ENCODE measurements at regions not wholly inside any gene's neighbourhood (a gene's known extent, or its start where the extent isn't known, plus 50 kb on each side); places are given as distances from the start of the nearest gene placed in this dataset.

DNA sequence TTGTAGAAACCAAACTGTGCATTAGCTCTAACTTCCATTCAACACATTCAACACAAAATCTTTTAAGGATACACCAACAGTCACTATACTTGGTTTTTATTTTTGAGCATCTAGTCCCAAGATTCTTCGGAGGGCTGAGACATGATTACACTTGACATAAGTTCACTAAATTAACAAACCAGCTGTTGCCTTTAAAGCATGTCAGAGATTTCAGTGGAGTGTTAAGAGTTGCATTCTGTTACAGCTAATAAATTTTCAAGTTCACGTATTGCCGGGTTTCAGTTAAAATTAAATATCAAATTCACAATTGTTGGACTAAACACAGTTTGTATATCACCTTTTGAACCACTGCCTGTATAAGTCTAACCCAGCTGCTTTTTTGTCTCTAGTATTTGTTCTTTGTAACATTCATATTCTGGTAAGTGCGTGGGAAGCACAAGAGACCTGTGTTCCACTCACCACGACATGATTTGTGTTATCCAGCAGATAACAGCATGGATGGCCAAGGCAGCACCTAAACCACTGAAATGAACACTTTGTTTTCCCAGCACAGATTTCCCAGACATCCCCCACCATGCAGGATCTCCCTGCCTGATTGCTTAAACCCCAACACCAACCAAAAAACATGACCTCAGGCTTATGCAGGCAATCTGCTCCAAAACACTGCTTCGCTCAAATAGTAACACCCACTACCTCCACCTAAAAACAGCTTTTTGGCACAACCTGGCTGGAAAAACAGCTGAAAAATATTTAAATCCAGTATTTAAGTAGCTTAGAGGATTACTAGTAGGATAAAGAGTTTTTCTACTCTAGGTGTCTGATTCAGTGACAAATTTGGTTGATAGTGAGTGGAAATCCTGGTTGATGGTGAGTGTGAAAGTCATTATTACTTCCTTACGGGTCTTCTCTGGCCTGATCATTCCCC, 286.5 kb upstream of the NT5E start:
- TF ChIP-seq, protein P1, sequence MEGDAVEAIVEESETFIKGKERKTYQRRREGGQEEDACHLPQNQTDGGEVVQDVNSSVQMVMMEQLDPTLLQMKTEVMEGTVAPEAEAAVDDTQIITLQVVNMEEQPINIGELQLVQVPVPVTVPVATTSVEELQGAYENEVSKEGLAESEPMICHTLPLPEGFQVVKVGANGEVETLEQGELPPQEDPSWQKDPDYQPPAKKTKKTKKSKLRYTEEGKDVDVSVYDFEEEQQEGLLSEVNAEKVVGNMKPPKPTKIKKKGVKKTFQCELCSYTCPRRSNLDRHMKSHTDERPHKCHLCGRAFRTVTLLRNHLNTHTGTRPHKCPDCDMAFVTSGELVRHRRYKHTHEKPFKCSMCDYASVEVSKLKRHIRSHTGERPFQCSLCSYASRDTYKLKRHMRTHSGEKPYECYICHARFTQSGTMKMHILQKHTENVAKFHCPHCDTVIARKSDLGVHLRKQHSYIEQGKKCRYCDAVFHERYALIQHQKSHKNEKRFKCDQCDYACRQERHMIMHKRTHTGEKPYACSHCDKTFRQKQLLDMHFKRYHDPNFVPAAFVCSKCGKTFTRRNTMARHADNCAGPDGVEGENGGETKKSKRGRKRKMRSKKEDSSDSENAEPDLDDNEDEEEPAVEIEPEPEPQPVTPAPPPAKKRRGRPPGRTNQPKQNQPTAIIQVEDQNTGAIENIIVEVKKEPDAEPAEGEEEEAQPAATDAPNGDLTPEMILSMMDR (IDR thresholded peaks at IDR 0.05; ENCODE audit: insufficient read depth, low read depth, low read length) = no peak
- TF ChIP-seq EZH2 (IDR thresholded peaks at IDR 0.05; ENCODE audit: insufficient read depth, low read length) = no peak
